ENCODE measurements at regions not wholly inside any gene's neighbourhood (a gene's known extent, or its start where the extent isn't known, plus 50 kb on each side); places are given as distances from the start of the nearest gene placed in this dataset.

DNA sequence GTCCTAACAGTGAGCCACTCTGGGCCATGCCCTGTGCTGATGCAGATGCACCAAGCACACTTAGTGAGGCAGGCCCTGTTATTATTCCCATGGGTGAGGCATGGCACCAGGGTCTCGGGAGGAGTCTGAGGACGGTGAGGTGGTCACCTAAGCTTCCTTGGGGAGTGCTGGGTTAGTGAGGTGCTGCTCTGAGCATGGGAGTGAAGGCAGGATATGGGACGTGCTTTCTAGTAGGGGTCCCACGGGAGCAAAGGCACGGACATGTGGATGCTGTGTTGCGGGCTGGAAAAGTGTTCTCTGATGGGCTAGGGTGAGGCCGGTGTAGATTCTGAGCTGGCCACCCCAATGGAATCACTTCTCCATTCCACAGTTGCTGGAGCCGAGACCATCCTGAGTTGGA is 77.5 kb upstream of the CSF3R start:
- TF ChIP-seq, protein P1, sequence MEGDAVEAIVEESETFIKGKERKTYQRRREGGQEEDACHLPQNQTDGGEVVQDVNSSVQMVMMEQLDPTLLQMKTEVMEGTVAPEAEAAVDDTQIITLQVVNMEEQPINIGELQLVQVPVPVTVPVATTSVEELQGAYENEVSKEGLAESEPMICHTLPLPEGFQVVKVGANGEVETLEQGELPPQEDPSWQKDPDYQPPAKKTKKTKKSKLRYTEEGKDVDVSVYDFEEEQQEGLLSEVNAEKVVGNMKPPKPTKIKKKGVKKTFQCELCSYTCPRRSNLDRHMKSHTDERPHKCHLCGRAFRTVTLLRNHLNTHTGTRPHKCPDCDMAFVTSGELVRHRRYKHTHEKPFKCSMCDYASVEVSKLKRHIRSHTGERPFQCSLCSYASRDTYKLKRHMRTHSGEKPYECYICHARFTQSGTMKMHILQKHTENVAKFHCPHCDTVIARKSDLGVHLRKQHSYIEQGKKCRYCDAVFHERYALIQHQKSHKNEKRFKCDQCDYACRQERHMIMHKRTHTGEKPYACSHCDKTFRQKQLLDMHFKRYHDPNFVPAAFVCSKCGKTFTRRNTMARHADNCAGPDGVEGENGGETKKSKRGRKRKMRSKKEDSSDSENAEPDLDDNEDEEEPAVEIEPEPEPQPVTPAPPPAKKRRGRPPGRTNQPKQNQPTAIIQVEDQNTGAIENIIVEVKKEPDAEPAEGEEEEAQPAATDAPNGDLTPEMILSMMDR (IDR thresholded peaks at IDR 0.05), result no peak
- TF ChIP-seq POLR2A (IDR thresholded peaks at IDR 0.05), result no peak
- no peak for TF ChIP-seq EP300 (IDR thresholded peaks at IDR 0.05)
